GM19452 (cell line): ENCODE measurements at regions not wholly inside any gene's neighbourhood (a gene's known extent, or its start where the extent isn't known, plus 50 kb on each side); places are given as distances from the start of the nearest gene placed in this dataset.

Experiments used
- ATAC-seq: cut with Tn5 transposase; IDR thresholded peaks from one replicate; pipeline ENCODE4 v1.9.1; 2021; ENCODE audit not compliant: unreplicated experiment

GRCh38 chr5:115439042-115439441 is 105.5 kb downstream of the FEM1C start:
- ATAC-seq: no peak

- no peak for ATAC-seq
Observed at GRCh38 chr5:115435778-115436712, 108.5 kb downstream of the FEM1C start.

GRCh38 chr5:115435065-115435777 is 109.4 kb downstream of the FEM1C start:
- ATAC-seq: no peak

GRCh38 chr5:115433918-115434317 is 110.7 kb downstream of the FEM1C start:
- ATAC-seq: no peak

GRCh38 chr5:115432691-115433090 is 111.9 kb downstream of the FEM1C start:
- no peak for ATAC-seq

- no peak for ATAC-seq
Observed at GRCh38 chr5:115431116-115431515, 113.5 kb downstream of the FEM1C start.

- no peak for ATAC-seq
Observed at GRCh38 chr5:115430374-115430773, 114.2 kb downstream of the FEM1C start.

GRCh38 chr5:115429345-115429940 is 115.1 kb downstream of the FEM1C start:
- no peak for ATAC-seq

GRCh38 chr5:115428676-115429075 is 115.9 kb downstream of the FEM1C start:
- ATAC-seq: no peak

GRCh38 chr5:115428248-115428647 is 116.3 kb downstream of the FEM1C start:
- ATAC-seq: no peak

- ATAC-seq: no peak
Observed at GRCh38 chr5:115424446-115424845, 120.1 kb downstream of the FEM1C start.

- ATAC-seq: no peak
Observed at GRCh38 chr5:115424030-115424429, 120.5 kb downstream of the FEM1C start.

GRCh38 chr5:115423541-115423940 is 121.0 kb downstream of the FEM1C start:
- ATAC-seq: no peak

GRCh38 chr5:115423051-115423450 is 121.5 kb downstream of the FEM1C start:
- ATAC-seq: no peak

- peak; percentile 77 for ATAC-seq
Observed at GRCh38 chr5:115420812-115421211, 123.8 kb downstream of the FEM1C start.

GRCh38 chr5:115419846-115420585 is 123.6 kb upstream of the CCDC112 start:
- no peak for ATAC-seq

GRCh38 chr5:115418788-115419187 is 122.3 kb upstream of the CCDC112 start:
- ATAC-seq: no peak

GRCh38 chr5:115417076-115417475 is 120.6 kb upstream of the CCDC112 start:
- ATAC-seq: no peak

- no peak for ATAC-seq
Observed at GRCh38 chr5:115415143-115415491, 118.7 kb upstream of the CCDC112 start.

GRCh38 chr5:115414406-115415142 is 118.1 kb upstream of the CCDC112 start:
- ATAC-seq: no peak
